Femur (tissue), 1 donor: ENCODE measurements at regions not wholly inside any gene's neighbourhood (a gene's known extent, or its start where the extent isn't known, plus 50 kb on each side); places are given as distances from the start of the nearest gene placed in this dataset.
A peak's percentile ranks its signal among the peaks of the same experiment; 100 is the strongest.

ENCODE experiments used
- DNase-seq: peaks from one replicate; pipeline ENCODE4 v3.0.0-alpha.2; 2017

- no peak for DNase-seq
Observed at GRCh38 chr18:55166260-55166598, 207.0 kb upstream of the CCDC68 start.

DNA sequence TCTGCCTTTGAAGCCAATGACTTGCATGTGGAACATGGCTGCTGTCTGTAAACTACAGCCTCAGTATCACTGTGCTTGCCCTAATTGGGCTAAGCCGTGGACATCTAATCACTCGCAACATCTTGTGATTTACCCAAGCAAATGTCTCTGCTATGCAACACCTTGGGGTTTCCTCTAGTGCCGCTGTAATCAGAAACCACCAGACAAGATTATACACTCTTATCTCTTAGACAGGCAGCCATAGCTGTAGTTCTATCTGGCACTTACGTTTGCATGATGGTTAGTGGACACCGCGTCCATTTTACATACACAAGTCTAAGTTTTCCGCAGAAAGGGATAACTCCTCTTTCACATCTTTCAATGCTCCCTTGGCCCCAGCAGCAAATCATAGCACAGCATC is 204.3 kb upstream of the CCDC68 start:
- no peak for DNase-seq

DNA sequence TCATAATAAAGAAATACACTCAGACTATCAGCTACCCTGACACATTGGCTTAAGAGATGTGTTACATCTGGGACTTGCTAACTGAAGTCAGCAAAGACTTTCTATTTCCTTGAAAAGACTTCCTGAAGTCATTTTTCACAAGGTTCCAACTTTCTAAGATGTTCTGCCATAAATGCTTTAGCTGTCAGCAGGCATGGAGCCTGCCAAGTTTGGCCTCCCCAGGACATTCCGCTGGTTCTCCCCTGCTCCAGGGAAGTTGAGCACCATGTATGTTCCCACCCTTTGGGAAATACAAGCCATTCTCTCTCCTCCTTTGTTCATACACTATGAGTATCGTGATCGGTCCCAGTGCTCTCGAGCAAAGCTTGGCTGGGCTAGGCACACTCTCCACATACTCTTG is 202.7 kb upstream of the CCDC68 start:
- no peak for DNase-seq

DNA sequence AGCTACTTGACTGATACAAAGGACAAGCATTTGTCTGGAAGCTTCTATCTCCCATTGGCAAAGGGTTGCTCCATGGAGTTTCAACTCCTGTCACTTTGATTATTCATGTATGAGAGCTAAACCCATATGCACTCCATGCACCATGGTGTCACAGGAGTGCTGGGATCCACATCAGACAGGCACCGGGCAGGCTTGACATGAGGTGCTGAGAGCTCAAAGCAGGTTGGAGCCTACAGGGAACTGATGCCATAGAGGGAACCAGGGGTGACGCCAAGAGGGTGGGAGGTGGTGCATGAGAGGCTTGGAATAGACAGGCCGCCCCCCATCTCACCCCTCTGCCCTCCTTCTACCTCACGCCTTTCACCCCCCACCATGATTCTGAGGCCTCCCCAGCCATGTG is 199.8 kb upstream of the CCDC68 start:
- no peak for DNase-seq

GRCh38 chr18:55158570-55158969 is 199.3 kb upstream of the CCDC68 start:
- DNase-seq: no peak

DNA sequence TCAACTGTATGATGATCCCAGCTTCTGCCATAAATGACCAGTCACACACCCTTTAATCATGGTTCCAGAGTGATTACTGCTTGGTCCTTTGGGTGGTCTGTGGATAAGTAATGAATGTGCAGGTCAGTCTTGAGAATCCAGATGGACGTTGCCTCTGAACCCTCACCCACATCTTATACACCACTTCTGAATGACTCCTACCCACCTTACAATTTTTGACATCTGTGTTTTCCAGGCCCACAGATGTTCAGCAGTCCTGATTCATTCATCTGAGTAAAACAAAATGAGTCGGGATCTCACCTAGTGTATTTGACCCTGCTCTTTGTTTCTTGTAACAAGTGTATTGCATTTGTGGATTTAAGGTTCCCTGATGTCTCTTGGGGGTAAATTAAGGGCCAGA is 194.1 kb upstream of the CCDC68 start:
- DNase-seq: no peak

- no peak for DNase-seq
Observed at GRCh38 chr18:55152801-55153200, 193.5 kb upstream of the CCDC68 start.

DNA sequence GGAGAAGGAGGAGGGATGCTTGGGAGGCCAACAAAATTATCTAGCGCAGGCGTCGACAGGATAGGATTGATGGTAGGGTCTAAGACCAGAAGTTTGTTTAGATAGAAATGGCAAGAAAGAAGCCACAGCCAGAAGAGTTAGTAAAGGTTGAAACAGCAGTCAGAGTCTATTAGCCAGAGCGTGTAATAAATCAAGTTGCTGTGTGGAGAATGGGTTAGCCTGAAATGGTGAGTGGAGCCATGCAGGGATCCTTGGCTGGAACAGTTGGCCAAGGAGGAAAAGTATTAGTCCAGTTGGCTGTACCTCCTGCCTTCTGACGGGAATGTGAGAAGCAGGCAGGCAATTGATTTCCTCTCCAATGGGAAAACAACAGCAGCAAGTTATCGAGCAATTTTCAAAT is 190.7 kb upstream of the CCDC68 start:
- peak; percentile 63 for DNase-seq

DNA sequence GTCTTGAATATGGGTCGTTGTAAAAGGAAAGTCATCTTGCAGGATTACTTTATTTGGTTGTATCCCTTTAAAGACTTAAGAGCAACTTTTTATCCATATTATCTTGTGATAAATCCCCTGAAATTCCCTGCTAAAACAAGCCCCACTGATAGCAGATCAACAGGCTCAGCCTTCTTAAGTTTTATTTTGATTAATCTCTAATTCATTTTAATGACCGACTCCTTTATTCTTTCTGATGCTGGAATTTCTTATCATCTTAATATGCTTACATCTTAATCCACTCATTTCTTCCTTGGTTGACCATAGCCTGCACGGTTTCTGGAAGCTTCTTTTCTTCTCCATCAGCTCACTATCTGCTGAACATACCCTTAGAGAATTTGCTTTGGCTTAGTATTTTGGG is 188.5 kb upstream of the CCDC68 start:
- DNase-seq: no peak

DNA sequence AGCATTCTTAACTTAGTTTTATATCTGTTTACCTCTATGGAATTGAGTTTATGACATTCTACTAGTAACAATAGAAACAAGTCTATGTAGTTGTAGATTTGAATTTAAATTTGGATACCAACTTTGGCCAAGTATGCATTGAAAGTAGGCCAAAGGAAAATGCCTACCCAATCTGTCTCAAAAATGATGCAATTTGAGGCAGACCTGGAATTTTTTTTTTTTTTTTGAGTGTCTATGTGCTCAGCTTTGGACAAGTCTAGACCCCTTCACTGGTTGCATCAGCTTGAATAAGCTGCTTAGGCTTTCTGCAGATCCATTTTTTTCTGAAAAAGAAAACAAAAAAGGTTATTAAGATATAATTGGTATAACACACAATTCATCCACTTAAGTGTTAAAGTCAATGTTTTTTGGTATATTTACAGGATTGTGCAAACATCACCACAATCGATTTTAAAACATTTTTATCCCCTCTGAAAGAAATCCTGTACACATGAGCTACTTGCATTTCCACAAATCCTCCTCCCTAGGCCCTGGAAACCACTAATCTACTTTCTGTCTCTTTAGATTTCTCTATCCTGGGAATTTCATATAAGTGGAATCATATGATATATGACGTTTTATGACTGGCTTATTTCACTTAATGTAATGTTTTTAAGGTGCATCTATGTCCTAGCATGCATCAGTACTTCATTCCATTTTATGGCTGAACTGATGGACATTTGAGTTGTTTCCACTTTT is 185.1 kb upstream of the CCDC68 start:
- no peak for DNase-seq

DNA sequence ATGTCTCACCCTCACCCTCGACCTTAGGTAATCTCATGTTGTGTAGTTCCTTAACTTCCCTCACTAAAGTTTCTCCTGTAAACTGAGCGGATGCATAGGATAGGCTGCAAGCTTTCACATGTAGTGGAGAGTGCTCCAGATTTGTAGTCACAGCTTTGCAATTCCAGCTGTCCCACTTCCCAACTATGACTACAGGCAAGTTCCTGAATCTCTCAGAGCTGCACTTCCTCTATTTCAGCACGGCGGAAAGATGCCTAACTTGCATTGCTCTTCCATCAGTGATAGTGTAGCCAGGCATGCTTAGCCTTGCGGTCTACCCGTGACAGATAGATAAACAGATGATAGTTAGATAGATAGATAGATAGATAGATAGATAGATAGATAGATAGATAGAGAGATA is 183.1 kb upstream of the CCDC68 start:
- no peak for DNase-seq

GRCh38 chr18:55141318-55141717 is 182.1 kb upstream of the CCDC68 start:
- no peak for DNase-seq

- no peak for DNase-seq
Observed at GRCh38 chr18:55139836-55140235, 180.6 kb upstream of the CCDC68 start.

DNA sequence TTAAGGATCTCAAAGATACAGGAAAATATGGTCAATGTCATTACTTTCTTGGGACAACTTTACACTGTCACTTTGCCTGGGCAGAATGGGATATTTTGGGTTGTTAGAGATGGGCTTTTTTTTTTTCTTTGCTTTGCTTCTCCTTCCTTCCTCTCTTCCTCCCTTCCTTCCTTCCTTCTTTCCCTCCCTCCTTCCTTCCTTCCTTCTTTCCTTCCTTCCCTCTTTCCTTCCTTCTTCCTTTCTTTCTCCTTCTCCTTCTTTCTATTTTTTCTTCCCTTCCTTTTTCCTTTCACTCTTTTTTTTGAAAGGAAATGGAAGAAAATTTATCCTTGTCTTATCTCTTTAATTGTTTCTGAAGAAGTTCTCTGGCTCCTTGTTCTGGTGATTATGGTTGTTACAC is 180.0 kb upstream of the CCDC68 start:
- no peak for DNase-seq

DNA sequence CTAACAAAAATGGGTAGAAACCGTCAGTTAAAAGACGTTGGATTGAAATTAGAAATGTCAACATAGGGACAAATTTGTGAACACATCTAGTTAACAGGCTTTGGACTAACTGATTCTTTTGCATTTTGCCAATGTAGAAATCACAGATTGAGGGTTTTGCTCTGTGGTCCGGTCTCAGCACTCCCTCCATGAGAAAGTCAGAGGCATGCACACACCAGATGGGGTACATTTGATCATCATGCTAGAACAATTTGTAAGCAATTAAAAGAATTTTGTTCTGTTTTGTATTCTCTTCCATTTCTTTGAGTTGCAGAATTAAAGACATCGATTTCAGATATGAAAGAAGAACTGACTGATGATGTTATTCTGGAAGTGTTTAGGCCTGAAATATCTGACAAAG is 179.1 kb upstream of the CCDC68 start:
- no peak for DNase-seq

DNA sequence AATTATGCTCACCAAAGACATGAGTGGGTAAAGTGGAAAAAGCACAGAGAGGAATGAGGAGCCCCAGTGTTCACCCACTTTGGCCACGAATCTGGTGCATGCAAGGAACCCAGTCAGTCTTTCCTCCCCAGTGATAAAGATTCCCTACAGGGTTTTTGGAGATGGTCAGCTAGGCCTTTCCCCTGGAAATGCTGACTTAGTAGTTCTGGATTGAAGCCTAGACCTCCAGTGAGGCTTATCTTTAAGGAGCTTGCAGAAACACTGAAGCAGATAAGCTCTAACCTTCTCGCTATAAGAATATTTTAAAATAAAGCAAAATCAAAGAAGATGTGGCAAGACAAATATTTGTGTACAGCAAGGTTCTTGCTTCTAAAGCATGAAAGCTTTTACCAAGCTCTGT is 178.3 kb upstream of the CCDC68 start:
- no peak for DNase-seq

- no peak for DNase-seq
Observed at GRCh38 chr18:55136864-55137263, 177.6 kb upstream of the CCDC68 start.

DNA sequence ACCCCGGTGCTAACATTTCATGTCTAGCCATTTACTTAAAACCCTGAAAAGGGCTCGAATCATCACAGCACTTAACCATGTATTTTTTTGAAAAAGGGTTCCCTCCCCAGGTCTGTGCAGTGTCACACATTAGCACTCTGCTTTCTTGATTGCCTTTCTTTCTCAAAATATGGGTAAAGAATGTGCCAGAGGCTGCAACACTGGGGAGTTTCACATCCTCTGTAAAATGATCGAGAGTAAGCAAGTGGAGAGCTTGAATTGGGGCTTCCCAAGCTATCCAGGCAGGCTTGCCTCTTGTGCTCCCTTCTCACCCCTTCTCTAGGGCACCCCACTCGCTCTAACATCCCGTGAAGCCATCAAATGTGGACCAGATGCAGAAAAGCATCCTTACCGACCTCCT is 177.0 kb upstream of the CCDC68 start:
- no peak for DNase-seq

- DNase-seq: no peak
Observed at GRCh38 chr18:55133378-55133777, 174.1 kb upstream of the CCDC68 start.

- DNase-seq: no peak
Observed at GRCh38 chr18:55128437-55128836, 169.2 kb upstream of the CCDC68 start.

DNA sequence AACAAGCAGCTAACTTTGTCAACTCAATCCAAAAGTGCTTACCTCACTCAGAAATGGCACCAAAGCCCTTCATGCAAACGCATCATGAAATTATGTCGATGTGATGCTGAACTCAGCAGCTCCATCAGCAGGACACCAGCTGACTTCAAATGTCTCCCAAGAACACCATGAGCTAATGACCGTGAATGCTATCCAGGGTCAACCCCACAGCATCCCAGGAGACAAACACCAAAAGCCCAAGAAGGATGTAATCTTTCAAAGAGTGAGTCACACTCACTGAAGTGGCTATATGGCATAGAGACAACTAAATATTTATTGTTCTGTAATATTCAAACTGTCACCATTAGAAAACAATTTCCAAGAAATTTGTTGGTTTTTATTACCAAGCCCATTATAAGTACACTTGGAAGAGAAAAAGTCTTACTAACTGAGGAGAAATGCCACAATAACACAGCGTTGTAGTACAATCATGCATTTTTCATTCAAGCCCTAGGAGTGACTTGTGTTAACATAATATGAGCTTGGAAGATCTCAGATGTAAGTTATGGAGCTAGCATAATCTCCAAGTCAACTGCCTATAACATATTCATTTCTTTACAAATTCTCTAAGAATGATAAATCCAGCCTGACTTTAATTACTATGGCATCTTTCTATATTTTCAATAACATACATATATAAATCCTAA is 165.0 kb upstream of the CCDC68 start:
- DNase-seq: no peak

DNA sequence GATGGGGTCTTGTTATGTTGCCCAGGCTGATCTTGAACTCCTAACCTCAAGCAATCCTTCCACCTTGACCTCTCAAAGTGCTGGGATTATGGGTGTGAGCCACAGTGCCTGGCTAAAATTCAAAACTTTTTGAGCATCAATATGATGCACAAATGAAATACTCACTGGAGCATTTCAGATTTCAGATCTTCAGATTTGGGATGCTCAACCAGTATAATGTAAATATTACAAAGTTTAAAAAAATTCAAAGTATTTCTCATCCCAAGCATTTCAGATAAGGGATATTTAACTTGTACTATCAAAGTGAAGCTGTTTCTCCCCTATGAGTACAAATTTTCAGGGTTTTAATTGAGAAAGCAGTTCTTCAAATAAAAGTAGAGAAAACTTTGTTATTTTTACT is 164.1 kb upstream of the CCDC68 start:
- DNase-seq: no peak

- DNase-seq: no peak
Observed at GRCh38 chr18:55121397-55122170, 162.3 kb upstream of the CCDC68 start.

- DNase-seq: no peak
Observed at GRCh38 chr18:55120896-55121295, 161.6 kb upstream of the CCDC68 start.
